ENCODE measurements at regions not wholly inside any gene's neighbourhood (a gene's known extent, or its start where the extent isn't known, plus 50 kb on each side); places are given as distances from the start of the nearest gene placed in this dataset.

DNA sequence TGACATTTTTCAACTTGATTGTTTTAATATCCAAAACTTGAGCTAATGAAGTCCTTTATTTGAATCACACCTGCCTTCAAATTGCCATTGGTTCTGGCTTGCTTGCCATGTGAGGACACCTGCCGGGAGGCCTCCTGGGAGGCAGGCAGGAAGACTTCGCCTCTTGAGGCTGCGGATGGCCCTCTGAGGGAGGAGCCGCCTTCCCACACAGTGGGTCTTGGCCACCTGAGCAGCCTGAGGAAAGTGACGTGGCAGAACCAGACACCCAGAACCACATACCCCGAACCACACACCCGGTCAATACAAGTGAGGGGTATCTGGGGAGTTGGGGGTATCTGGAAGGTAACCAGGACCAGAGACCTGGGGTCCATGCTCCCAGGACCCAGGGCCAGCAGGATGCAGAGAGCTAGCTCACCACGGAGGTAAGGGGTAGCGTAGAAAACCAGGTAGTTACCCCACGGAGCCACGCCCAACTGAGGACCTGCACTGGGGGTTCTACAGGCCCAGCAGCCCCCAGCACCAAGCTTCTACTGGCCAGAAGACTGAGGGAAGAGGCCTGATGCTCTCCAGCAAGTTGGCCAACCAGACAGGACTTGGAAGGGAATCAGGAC, 300.5 kb downstream of the TCERG1L start:
- DNase-seq (ENCODE audit: low read depth in 1 of 2, low spot score in 1 of 2), result no peak
- TF ChIP-seq SPI1 (IDR thresholded peaks at IDR 0.05; ENCODE audit: borderline replicate concordance, low read depth) (no peak), GABPA (IDR thresholded peaks at IDR 0.05; ENCODE audit: low read depth) (no peak), POLR2AphosphoS5 (IDR thresholded peaks at IDR 0.05; ENCODE audit: low read depth) (no peak)
- TF ChIP-seq, protein P1, sequence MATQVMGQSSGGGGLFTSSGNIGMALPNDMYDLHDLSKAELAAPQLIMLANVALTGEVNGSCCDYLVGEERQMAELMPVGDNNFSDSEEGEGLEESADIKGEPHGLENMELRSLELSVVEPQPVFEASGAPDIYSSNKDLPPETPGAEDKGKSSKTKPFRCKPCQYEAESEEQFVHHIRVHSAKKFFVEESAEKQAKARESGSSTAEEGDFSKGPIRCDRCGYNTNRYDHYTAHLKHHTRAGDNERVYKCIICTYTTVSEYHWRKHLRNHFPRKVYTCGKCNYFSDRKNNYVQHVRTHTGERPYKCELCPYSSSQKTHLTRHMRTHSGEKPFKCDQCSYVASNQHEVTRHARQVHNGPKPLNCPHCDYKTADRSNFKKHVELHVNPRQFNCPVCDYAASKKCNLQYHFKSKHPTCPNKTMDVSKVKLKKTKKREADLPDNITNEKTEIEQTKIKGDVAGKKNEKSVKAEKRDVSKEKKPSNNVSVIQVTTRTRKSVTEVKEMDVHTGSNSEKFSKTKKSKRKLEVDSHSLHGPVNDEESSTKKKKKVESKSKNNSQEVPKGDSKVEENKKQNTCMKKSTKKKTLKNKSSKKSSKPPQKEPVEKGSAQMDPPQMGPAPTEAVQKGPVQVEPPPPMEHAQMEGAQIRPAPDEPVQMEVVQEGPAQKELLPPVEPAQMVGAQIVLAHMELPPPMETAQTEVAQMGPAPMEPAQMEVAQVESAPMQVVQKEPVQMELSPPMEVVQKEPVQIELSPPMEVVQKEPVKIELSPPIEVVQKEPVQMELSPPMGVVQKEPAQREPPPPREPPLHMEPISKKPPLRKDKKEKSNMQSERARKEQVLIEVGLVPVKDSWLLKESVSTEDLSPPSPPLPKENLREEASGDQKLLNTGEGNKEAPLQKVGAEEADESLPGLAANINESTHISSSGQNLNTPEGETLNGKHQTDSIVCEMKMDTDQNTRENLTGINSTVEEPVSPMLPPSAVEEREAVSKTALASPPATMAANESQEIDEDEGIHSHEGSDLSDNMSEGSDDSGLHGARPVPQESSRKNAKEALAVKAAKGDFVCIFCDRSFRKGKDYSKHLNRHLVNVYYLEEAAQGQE (IDR thresholded peaks at IDR 0.05; ENCODE audit: insufficient replicate concordance, low read depth), result no peak
- no peak overlapping the region for H3K27ac ChIP-seq (replicated peaks)
- H3K4me3 ChIP-seq (replicated peaks; ENCODE audit: insufficient read depth, low read length), result no peak overlapping the region
- no peaks in the 10 kb centered on the region for H3K27me3 ChIP-seq (ENCODE audit: insufficient read depth, poor library complexity, severe bottlenecking)

DNA sequence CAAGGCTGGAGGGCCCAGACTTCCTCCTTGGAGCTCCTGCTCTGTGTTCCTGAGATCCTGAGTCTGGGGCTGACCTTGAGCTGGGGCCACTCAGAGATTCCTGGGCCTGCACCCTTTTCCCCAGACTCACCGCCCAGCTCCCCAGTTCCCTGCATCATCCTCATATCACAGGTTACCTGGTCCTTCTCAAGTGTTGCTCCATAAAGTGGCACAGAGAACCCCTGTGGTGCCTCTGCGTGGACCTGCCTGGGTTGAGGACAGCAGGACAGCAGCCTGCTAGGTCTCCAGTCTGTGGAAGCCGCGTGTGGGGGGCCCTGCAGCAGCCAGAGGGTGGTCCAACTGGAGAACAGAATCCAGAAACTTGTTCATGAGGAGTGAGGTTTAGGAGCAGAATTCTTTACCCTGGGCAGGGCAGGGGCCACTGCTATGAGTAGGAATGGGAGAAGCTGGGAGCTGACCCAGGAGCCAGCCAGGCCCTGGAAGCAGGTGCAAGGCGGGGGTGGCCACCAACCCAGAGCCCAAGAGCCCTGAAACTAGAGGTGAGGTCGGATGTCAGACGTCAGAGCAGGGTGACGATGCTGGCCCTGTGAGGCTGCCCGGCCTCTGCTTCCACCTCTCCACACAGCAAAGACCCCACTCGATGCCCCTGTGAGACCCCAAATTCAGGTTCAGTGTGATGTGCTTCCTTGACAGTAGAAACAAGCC, 299.4 kb downstream of the TCERG1L start:
- TF ChIP-seq GABPA (IDR thresholded peaks at IDR 0.05; ENCODE audit: low read depth) (no peak), SPI1 (IDR thresholded peaks at IDR 0.05; ENCODE audit: borderline replicate concordance, low read depth) (no peak), POLR2AphosphoS5 (IDR thresholded peaks at IDR 0.05; ENCODE audit: low read depth) (no peak)
- TF ChIP-seq, protein P1 (IDR thresholded peaks at IDR 0.05; ENCODE audit: insufficient replicate concordance, low read depth), result no peak
- TF ChIP-seq, protein P2, sequence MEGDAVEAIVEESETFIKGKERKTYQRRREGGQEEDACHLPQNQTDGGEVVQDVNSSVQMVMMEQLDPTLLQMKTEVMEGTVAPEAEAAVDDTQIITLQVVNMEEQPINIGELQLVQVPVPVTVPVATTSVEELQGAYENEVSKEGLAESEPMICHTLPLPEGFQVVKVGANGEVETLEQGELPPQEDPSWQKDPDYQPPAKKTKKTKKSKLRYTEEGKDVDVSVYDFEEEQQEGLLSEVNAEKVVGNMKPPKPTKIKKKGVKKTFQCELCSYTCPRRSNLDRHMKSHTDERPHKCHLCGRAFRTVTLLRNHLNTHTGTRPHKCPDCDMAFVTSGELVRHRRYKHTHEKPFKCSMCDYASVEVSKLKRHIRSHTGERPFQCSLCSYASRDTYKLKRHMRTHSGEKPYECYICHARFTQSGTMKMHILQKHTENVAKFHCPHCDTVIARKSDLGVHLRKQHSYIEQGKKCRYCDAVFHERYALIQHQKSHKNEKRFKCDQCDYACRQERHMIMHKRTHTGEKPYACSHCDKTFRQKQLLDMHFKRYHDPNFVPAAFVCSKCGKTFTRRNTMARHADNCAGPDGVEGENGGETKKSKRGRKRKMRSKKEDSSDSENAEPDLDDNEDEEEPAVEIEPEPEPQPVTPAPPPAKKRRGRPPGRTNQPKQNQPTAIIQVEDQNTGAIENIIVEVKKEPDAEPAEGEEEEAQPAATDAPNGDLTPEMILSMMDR (IDR thresholded peaks at IDR 0.05; ENCODE audit: insufficient read depth, low read length), result no peak
- no peak overlapping the region for H3K27ac ChIP-seq (replicated peaks)

DNA sequence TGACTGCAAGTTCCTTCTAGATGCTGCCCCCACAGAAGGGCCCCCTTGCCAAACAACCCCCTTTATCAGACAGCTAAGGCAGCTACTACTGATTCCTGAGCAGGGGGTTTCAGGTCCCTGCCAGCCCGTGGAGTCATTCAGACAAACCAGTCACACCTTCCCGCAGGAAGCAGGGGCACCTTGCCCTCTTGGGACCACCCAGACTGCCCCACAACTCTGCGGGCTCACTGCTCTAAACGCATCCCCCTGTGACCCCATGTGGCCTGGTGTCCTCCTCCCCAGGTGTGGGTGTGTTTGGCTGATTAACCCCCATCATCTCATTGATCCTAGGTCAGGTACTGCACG, 298.9 kb downstream of the TCERG1L start:
- H3K27ac ChIP-seq (replicated peaks), result no peak overlapping the region
- no peak overlapping the region for H3K4me3 ChIP-seq (replicated peaks; ENCODE audit: insufficient read depth, low read length)
- DNase-seq (ENCODE audit: low read depth in 1 of 2, low spot score in 1 of 2), result no peak
- no peaks in the 10 kb centered on the region for H3K27me3 ChIP-seq (ENCODE audit: insufficient read depth, poor library complexity, severe bottlenecking)
- TF ChIP-seq SPI1 (IDR thresholded peaks at IDR 0.05; ENCODE audit: borderline replicate concordance, low read depth) (no peak), GABPA (IDR thresholded peaks at IDR 0.05; ENCODE audit: low read depth) (no peak), POLR2AphosphoS5 (IDR thresholded peaks at IDR 0.05; ENCODE audit: low read depth) (no peak)
- TF ChIP-seq, protein P2 (IDR thresholded peaks at IDR 0.05; ENCODE audit: insufficient read depth, low read length), result no peak
- TF ChIP-seq, protein P1 (IDR thresholded peaks at IDR 0.05; ENCODE audit: insufficient replicate concordance, low read depth), result no peak

More for the DNA sequence above, 299.4 kb downstream of the TCERG1L start:
- Histone ChIP-seq H3K27me3 (ENCODE audit: insufficient read depth, poor library complexity, severe bottlenecking) (no peaks in the 10 kb centered on the region), H3K4me3 (replicated peaks; ENCODE audit: insufficient read depth, low read length) (no peak overlapping the region)
- DNase-seq (ENCODE audit: low read depth in 1 of 2, low spot score in 1 of 2), result no peak
